OCI-LY1 (cell line): ENCODE measurements at regions not wholly inside any gene's neighbourhood (a gene's known extent, or its start where the extent isn't known, plus 50 kb on each side); places are given as distances from the start of the nearest gene placed in this dataset.

ENCODE experiments used
- H2AFZ ChIP-seq: fragments of 200-600 bp; sonication (generic), shearing (Covaris generic); 2 replicates; pipeline ENCODE4 v1.6.0; 2014; ENCODE audit warnings: antibody characterized with exemption, mild to moderate bottlenecking, low read length
- H3F3A ChIP-seq: fragments of 200-600 bp; sonication (generic), shearing (Covaris generic); 2 replicates; pipeline ENCODE4 v1.6.0; 2014; ENCODE audit warnings: mild to moderate bottlenecking, antibody characterized with exemption, low read length, moderate library complexity; ENCODE audit not compliant: insufficient read depth
- H3K27ac ChIP-seq: fragments of 200-600 bp; sonication (generic); 2 replicates; pipeline ENCODE4 v1.5.1; 2014; ENCODE audit warnings: low read length, mixed run types, mild to moderate bottlenecking, low read depth; ENCODE audit not compliant: poor library complexity, severe bottlenecking
- H3K27me3 ChIP-seq: fragments of 200-600 bp; sonication (generic); 2 replicates; pipeline ENCODE4 v1.6.0; 2014; ENCODE audit warnings: antibody characterized with exemption, mild to moderate bottlenecking, low read length, moderate library complexity; ENCODE audit not compliant: insufficient read depth
- H3K36me3 ChIP-seq: fragments of 200-600 bp; sonication (generic); 2 replicates; pipeline ENCODE4 v1.6.1; 2014; ENCODE audit warnings: mild to moderate bottlenecking, antibody characterized with exemption, low read length, moderate library complexity, mixed read lengths; ENCODE audit not compliant: insufficient read depth
- H3K4me1 ChIP-seq: fragments of 200-600 bp; sonication (generic); 2 replicates; pipeline ENCODE4 v1.5.1; 2014; ENCODE audit warnings: mild to moderate bottlenecking, low read length, moderate library complexity; ENCODE audit not compliant: insufficient read depth, severe bottlenecking
- H3K4me2 ChIP-seq: fragments of 200-600 bp; sonication (generic), shearing (Covaris generic); 2 replicates; pipeline ENCODE4 v1.6.1; 2014; ENCODE audit warnings: low read length
- H3K4me3 ChIP-seq: fragments of 200-600 bp; sonication (generic); 2 replicates; pipeline ENCODE4 v1.5.1; 2014; ENCODE audit warnings: low read length, low read depth, mild to moderate bottlenecking, mixed read lengths; ENCODE audit not compliant: poor library complexity, severe bottlenecking
- H3K79me2 ChIP-seq: fragments of 200-600 bp; shearing (Covaris generic); 2 replicates; pipeline ENCODE4 v1.6.1; 2016; ENCODE audit warnings: mixed run types, low read length, mixed read lengths; ENCODE audit not compliant: insufficient read depth
- H3K9ac ChIP-seq: fragments of 200-600 bp; sonication (generic), shearing (Covaris generic); 2 replicates; pipeline ENCODE4 v1.6.1; 2014; ENCODE audit warnings: mild to moderate bottlenecking, low read length, mixed read lengths
- H3K9me2 ChIP-seq: fragments of 200-600 bp; sonication (generic), shearing (Covaris generic); 2 replicates; pipeline ENCODE4 v1.6.1; 2014; ENCODE audit warnings: low read depth, mild to moderate bottlenecking, low read length, mixed read lengths
- H3K9me3 ChIP-seq: fragments of 200-600 bp; shearing (Covaris generic); 2 replicates; pipeline ENCODE4 v1.6.1; 2014; ENCODE audit warnings: low read length, mixed read lengths
- H4K20me1 ChIP-seq: fragments of 200-600 bp; sonication (generic), shearing (Covaris generic); 2 replicates; pipeline ENCODE4 v1.6.0; 2016; ENCODE audit warnings: mild to moderate bottlenecking, low read length; ENCODE audit not compliant: insufficient read depth
- CTCF ChIP-seq: fragments of 200-600 bp; sonication (generic), shearing (Covaris generic); IDR thresholded peaks from 2 replicates; pipeline ENCODE4 v1.5.1; 2017; ENCODE audit warnings: mild to moderate bottlenecking, antibody characterized with exemption, low read length, moderate library complexity, mixed read lengths
- EZH2 ChIP-seq: fragments of 200-600 bp; sonication (generic), shearing (Covaris generic); IDR thresholded peaks from 2 replicates; pipeline ENCODE4 v1.8.0; 2017; ENCODE audit warnings: borderline replicate concordance, mixed run types, mild to moderate bottlenecking, antibody characterized with exemption, low read length, moderate library complexity, mixed read lengths

- H4K20me1 ChIP-seq: no peaks in the 10 kb centered on the region
- H2AFZ ChIP-seq: no peak overlapping the region
- H3K4me2 ChIP-seq: no peak overlapping the region
- H3K27ac ChIP-seq: no peak overlapping the region
- H3F3A ChIP-seq: no peaks in the 10 kb centered on the region
- TF ChIP-seq EZH2 (no peak), CTCF (no peak)
- H3K36me3 ChIP-seq: no peaks in the 10 kb centered on the region
- H3K27me3 ChIP-seq: no peaks in the 10 kb centered on the region
- no peaks in the 10 kb centered on the region for H3K79me2 ChIP-seq
- H3K4me1 ChIP-seq: peaks cover 18% of the 10 kb centered on the region
- H3K9me2 ChIP-seq: no peaks in the 10 kb centered on the region
- H3K9ac ChIP-seq: no peak overlapping the region
- H3K4me3 ChIP-seq: no peak overlapping the region
- H3K9me3 ChIP-seq: peaks cover 5% of the 10 kb centered on the region; the same call in 1 of the 2 replicates
Measured at GRCh38 chr21:38953516-38953915, 147.8 kb downstream of the ETS2 start.

- no peaks in the 10 kb centered on the region for H4K20me1 ChIP-seq
- no peaks in the 10 kb centered on the region for H3K36me3 ChIP-seq
- H3F3A ChIP-seq: no peaks in the 10 kb centered on the region
- H3K9me2 ChIP-seq: no peaks in the 10 kb centered on the region
- H3K4me2 ChIP-seq: no peak overlapping the region
- H3K27ac ChIP-seq: no peak overlapping the region
- no peak overlapping the region for H3K9ac ChIP-seq
- no peaks in the 10 kb centered on the region for H3K27me3 ChIP-seq
- peaks cover 5% of the 10 kb centered on the region; the same call in 1 of the 2 replicates for H3K9me3 ChIP-seq
- H2AFZ ChIP-seq: no peak overlapping the region
- no peaks in the 10 kb centered on the region for H3K79me2 ChIP-seq
- peaks cover 18% of the 10 kb centered on the region for H3K4me1 ChIP-seq
- no peak overlapping the region for H3K4me3 ChIP-seq
- TF ChIP-seq CTCF (no peak), EZH2 (no peak)
Measured at GRCh38 chr21:38952890-38953289, 147.2 kb downstream of the ETS2 start.

GRCh38 chr21:38951095-38951730, 145.5 kb downstream of the ETS2 start:
- peaks cover 10% of the 10 kb centered on the region for H3K4me1 ChIP-seq
- no peak overlapping the region for H3K27ac ChIP-seq
- peaks cover 5% of the 10 kb centered on the region; the same call in 1 of the 2 replicates for H3K9me3 ChIP-seq
- TF ChIP-seq CTCF (no peak), EZH2 (no peak)
- no peaks in the 10 kb centered on the region for H3K27me3 ChIP-seq
- H3K36me3 ChIP-seq: no peaks in the 10 kb centered on the region
- no peak overlapping the region for H3K4me2 ChIP-seq
- H4K20me1 ChIP-seq: no peaks in the 10 kb centered on the region
- H3K9me2 ChIP-seq: no peaks in the 10 kb centered on the region
- no peak overlapping the region for H3K4me3 ChIP-seq
- no peak overlapping the region for H3K9ac ChIP-seq
- no peak overlapping the region for H2AFZ ChIP-seq
- H3F3A ChIP-seq: no peaks in the 10 kb centered on the region
- no peaks in the 10 kb centered on the region for H3K79me2 ChIP-seq
